ENCODE measurements at regions not wholly inside any gene's neighbourhood (a gene's known extent, or its start where the extent isn't known, plus 50 kb on each side); places are given as distances from the start of the nearest gene placed in this dataset.
A peak's percentile ranks its signal among the peaks of the same experiment; 100 is the strongest.
"Not testable (repeated sequence)": the region's sequence is repeated elsewhere in the genome, so short reads cannot be mapped to it uniquely, and the experiment has no call there.

DNA sequence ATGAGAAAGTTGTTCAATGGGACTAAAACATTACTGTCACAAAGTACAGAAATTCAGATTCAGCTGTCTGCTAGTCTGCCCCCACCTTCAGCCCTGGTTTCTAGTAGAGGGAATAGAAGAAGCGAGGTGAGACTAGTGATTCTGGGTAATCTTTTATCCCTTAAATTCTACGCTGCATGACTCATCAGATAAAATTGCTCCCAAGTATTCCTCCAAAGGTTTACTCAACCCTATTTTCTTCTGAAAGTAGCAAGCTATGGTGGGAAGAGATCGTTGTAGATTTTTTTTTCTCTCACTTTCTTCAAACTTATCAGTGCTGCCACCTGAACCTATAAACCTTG, 318.9 kb upstream of the RIOK2 start:
- Mint-ChIP-seq H3K27me3 (peaks cover 4% of the 10 kb centered on the region), H3K36me3 (ENCODE audit: low read depth) (no peaks in the 10 kb centered on the region), H3K27ac (no peak overlapping the region), H3K4me1 (no peaks in the 10 kb centered on the region), H3K4me3 (no peak overlapping the region)
- DNase-seq, result no peak
- ATAC-seq, result no peak
- H3K9me3 ChIP-seq (ENCODE audit: control insufficient read depth, low read length, poor library complexity, severe bottlenecking), result no peaks in the 10 kb centered on the region

DNA sequence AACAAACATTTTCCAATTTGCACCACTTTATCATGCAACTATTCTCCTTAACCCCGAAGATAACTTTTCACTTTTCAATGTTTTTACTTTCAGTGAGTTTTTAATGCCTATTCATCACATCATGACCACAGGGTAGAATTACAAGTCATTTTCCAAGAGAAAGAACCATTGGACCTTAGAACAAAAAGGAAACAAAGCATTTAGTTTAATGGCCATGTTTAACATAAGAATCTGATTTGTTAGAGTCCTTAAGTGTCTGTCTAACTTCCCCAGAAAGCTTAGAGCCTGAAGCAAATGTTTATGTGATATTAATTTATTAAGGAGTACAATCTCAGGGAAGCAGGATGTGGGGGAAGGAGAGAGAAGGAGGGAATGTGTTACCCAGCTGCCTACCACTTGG, 325.8 kb upstream of the RIOK2 start:
- DNase-seq (no peak), ATAC-seq (no peak)
- no peaks in the 10 kb centered on the region for H3K27me3 Mint-ChIP-seq
- no peak overlapping the region for H3K27ac Mint-ChIP-seq
- no peaks in the 10 kb centered on the region for H3K9me3 ChIP-seq (ENCODE audit: control insufficient read depth, low read length, poor library complexity, severe bottlenecking)
- no peak overlapping the region for H3K4me3 Mint-ChIP-seq
- no peaks in the 10 kb centered on the region for H3K4me1 Mint-ChIP-seq
- no peaks in the 10 kb centered on the region for H3K36me3 Mint-ChIP-seq (ENCODE audit: low read depth)

DNA sequence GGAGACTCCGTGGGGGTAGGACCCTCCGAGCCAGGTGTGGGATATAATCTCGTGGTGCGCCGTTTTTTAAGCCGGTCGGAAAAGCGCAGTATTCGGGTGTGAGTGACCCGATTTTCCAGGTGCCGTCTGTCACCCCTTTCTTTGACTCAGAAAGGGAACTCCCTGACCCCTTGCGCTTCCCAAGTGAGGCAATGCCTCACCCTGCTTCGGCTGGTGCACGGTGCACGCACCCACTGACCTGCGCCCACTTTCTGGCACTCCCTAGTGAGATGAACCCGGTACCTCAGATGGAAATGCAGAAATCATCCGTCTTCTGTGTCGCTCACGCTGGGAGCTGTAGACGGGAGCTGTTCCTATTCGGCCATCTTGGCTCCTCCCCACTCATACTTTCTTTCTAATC, 336.5 kb upstream of the RIOK2 start:
- ATAC-seq; H3K27me3 Mint-ChIP-seq; DNase-seq; H3K4me3 Mint-ChIP-seq; H3K4me1 Mint-ChIP-seq; H3K9me3 ChIP-seq (ENCODE audit: control insufficient read depth, low read length, poor library complexity, severe bottlenecking); H3K27ac Mint-ChIP-seq; H3K36me3 Mint-ChIP-seq (ENCODE audit: low read depth): not testable (repeated sequence)

DNA sequence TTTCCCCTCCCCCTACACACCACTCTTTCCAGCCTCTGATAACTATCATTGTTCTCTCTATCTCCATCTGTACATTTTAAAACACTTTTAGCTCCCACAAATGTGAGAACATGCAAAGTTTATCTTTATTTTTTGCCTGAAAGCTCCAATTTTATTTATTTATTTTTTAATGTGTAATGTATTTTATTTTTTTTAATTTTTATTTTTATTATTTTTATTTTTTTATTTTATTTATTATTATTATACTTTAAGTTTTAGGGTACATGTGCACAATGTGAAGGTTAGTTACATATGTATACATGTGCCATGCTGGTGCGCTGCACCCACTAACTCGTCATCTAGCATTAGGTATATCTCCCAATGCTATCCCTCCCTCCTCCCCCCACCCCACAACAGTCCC, 340.3 kb upstream of the RIOK2 start:
- not testable (repeated sequence) for ATAC-seq; H3K27me3 Mint-ChIP-seq; H3K9me3 ChIP-seq (ENCODE audit: control insufficient read depth, low read length, poor library complexity, severe bottlenecking); H3K4me3 Mint-ChIP-seq; H3K36me3 Mint-ChIP-seq (ENCODE audit: low read depth); H3K27ac Mint-ChIP-seq; H3K4me1 Mint-ChIP-seq; DNase-seq

DNA sequence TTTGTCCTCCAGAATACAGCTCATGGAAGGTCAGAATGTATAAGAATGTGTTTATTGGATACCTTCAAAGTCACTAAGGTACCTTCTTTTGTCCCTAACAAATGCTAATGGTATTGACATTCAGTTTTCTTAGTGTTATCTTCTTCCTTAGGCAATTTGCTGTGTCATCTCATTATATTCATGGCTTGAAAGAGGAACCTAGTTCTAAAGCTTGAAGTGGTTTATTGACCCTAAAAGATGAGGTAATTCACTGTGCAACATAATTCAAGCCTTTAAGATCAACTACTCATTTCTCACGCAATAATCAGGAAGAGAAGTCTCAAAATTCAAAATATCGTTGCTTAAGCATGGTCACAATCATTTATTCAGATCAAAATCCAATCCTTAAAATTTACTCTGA, 342.7 kb upstream of the RIOK2 start:
- ATAC-seq, result no peak
- H3K4me1 Mint-ChIP-seq, result no peaks in the 10 kb centered on the region
- DNase-seq, result no peak
- no peaks in the 10 kb centered on the region for H3K27me3 Mint-ChIP-seq
- no peaks in the 10 kb centered on the region for H3K9me3 ChIP-seq (ENCODE audit: control insufficient read depth, low read length, poor library complexity, severe bottlenecking)
- H3K4me3 Mint-ChIP-seq, result no peak overlapping the region
- H3K36me3 Mint-ChIP-seq (ENCODE audit: low read depth), result no peaks in the 10 kb centered on the region
- H3K27ac Mint-ChIP-seq, result no peak overlapping the region

DNA sequence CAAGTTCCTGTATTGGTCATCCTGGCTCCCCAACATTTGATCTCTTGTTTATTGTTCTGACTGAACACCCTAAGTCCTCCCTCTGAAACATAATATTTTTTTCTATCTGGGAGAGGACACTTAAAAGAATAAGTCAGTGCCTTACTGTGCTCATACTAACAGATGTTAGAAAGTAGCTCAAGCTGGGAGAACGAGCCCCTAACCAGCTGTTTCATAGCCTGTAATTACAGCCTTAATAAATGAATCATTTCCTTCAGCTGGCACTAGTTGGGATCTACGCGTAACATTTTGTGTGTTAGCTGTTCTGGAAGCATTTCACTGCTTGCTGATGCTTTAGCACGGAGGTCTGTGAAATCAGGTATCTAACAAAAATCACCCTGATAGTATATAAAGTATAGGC, 345.9 kb upstream of the RIOK2 start:
- H3K4me1 Mint-ChIP-seq, result no peaks in the 10 kb centered on the region
- H3K27ac Mint-ChIP-seq, result no peak overlapping the region
- ATAC-seq, result no peak
- no peaks in the 10 kb centered on the region for H3K27me3 Mint-ChIP-seq
- H3K4me3 Mint-ChIP-seq, result no peak overlapping the region
- DNase-seq, result no peak
- H3K9me3 ChIP-seq (ENCODE audit: control insufficient read depth, low read length, poor library complexity, severe bottlenecking), result no peaks in the 10 kb centered on the region
- no peaks in the 10 kb centered on the region for H3K36me3 Mint-ChIP-seq (ENCODE audit: low read depth)

DNA sequence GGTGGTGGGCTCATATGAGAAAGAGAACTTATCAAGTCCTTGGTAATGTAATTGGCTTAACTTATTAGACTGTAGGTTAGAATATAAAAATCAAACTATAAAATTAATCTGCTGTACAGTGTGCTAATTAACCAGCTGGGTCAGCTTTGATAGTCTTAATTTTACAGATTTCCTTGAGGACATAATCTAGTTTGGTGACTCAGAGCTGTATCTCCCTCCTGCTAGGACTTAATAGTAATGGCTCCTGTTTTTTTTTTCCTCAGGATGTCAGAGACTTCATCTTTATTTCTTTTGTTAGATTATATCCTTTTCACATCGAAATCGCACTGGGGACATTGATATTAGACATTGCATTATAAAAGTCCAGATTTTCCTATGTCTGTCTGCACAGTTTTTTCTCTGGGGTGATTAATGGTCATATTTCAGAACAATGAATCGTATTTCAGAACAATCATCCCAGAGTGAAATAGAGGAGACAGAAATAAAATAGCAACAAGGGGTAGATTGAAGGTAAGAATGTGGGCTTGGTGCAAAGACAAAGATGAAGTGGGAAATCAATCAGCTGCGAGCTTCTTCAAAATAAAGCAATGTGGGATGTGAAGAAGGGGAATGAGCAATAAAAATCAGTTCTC, 346.4 kb upstream of the RIOK2 start:
- Mint-ChIP-seq H3K4me3 (no peak overlapping the region), H3K36me3 (ENCODE audit: low read depth) (no peaks in the 10 kb centered on the region)
- no peak for ATAC-seq

DNA sequence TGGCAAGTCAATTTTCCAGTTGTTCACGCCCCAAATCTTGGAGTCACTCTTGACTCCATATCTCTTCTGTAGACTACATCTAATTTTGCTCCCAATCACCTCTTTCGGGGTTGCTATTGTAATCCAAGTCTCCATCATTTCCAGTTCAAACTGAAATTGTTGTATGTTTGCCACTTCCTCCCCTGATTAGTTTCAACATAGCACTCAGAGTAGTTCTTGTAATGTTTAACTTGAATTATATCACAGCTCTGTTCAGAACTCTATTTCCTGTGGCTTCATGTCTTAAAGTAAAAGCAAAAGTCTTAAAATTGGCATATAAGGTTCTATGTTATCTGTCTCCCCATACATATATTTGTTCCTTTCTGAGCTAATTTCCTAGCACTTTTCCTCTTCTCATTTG, 348.5 kb upstream of the RIOK2 start:
- H3K4me3 Mint-ChIP-seq, result no peak overlapping the region
- DNase-seq, result no peak
- ATAC-seq, result no peak
- peaks cover 3% of the 10 kb centered on the region for H3K4me1 Mint-ChIP-seq
- no peaks in the 10 kb centered on the region for H3K27me3 Mint-ChIP-seq
- no peaks in the 10 kb centered on the region for H3K36me3 Mint-ChIP-seq (ENCODE audit: low read depth)
- H3K9me3 ChIP-seq (ENCODE audit: control insufficient read depth, low read length, poor library complexity, severe bottlenecking), result no peaks in the 10 kb centered on the region
- no peak overlapping the region for H3K27ac Mint-ChIP-seq

More for the DNA sequence above, 346.4 kb upstream of the RIOK2 start:
- no peak overlapping the region for H3K27ac Mint-ChIP-seq
- H3K4me1 Mint-ChIP-seq, result peaks cover 3% of the 10 kb centered on the region
- H3K27me3 Mint-ChIP-seq, result no peaks in the 10 kb centered on the region
- no peak for DNase-seq
- no peaks in the 10 kb centered on the region for H3K9me3 ChIP-seq (ENCODE audit: control insufficient read depth, low read length, poor library complexity, severe bottlenecking)

DNA sequence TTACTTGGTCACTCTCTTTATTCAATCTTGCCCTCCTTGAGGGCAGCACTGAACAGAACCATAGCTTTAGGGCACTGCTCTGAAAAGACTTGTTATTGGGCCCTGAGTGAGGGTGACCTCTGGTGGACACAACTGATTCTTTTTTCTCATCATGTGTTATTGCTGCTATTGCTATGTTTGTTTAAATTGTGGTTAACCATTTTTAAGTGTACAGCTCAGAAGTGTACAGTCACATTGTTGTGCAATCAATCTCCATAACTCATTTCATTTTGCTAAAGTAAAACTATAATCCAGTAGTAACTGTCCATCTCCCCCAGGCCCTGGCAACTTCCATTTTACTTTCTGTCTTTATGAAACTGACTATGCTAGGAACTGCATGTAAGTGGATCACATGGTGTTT, 351.1 kb upstream of the RIOK2 start:
- H3K9me3 ChIP-seq (ENCODE audit: control insufficient read depth, low read length, poor library complexity, severe bottlenecking), result no peaks in the 10 kb centered on the region
- no peak overlapping the region for H3K27ac Mint-ChIP-seq
- DNase-seq (no peak), ATAC-seq (peak; percentile 47)
- H3K4me1 Mint-ChIP-seq, result peaks cover 3% of the 10 kb centered on the region
- no peak overlapping the region for H3K4me3 Mint-ChIP-seq
- H3K27me3 Mint-ChIP-seq, result no peaks in the 10 kb centered on the region
- H3K36me3 Mint-ChIP-seq (ENCODE audit: low read depth), result no peaks in the 10 kb centered on the region

DNA sequence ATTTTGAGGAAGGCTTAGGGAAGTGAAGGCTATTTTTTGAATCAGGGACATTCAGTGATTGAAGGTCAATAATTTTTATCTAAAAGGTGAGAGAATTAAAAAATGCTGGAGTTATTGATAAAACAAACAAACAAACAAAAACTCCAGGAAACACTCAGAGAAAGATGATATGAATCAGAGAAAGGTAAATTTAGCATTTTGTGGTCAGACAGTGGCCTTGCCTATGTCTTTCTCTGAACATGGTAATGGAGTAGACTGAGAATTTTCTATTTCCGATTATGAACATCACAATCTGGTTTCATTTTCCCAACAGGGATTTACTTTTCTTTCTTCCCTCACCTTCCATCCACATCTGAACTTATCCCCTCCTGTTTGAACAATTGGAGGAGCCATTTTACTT, 353.6 kb upstream of the RIOK2 start:
- H3K27me3 Mint-ChIP-seq, result no peaks in the 10 kb centered on the region
- no peak for DNase-seq
- no peak overlapping the region for H3K27ac Mint-ChIP-seq
- H3K36me3 Mint-ChIP-seq (ENCODE audit: low read depth), result no peaks in the 10 kb centered on the region
- H3K4me1 Mint-ChIP-seq, result peaks cover 3% of the 10 kb centered on the region
- no peak overlapping the region for H3K4me3 Mint-ChIP-seq
- no peaks in the 10 kb centered on the region for H3K9me3 ChIP-seq (ENCODE audit: control insufficient read depth, low read length, poor library complexity, severe bottlenecking)
- ATAC-seq, result no peak

DNA sequence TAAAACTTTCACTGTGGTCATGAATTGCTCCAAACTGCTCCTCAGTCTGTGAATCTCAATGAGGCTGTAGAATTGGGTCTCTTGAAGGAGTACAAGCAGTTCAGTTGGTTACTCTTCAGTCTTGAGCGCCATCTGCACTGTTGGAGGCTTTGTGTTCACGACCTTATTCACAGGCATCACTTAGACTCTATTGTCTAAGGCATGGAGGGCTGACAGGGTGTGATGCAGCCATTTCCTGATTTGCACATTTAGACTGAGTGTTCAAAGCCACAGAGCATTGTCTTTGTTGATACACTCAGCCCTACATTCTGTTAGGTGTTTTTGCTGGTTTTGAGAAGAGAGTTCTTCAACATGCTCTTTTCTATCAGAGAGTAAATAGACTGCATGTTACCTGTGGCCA, 355.9 kb upstream of the RIOK2 start:
- H3K9me3 ChIP-seq (ENCODE audit: control insufficient read depth, low read length, poor library complexity, severe bottlenecking), result no peaks in the 10 kb centered on the region
- H3K27me3 Mint-ChIP-seq, result no peaks in the 10 kb centered on the region
- no peaks in the 10 kb centered on the region for H3K36me3 Mint-ChIP-seq (ENCODE audit: low read depth)
- DNase-seq (no peak), ATAC-seq (no peak)
- H3K4me3 Mint-ChIP-seq, result no peak overlapping the region
- peaks cover 3% of the 10 kb centered on the region for H3K4me1 Mint-ChIP-seq
- no peak overlapping the region for H3K27ac Mint-ChIP-seq

DNA sequence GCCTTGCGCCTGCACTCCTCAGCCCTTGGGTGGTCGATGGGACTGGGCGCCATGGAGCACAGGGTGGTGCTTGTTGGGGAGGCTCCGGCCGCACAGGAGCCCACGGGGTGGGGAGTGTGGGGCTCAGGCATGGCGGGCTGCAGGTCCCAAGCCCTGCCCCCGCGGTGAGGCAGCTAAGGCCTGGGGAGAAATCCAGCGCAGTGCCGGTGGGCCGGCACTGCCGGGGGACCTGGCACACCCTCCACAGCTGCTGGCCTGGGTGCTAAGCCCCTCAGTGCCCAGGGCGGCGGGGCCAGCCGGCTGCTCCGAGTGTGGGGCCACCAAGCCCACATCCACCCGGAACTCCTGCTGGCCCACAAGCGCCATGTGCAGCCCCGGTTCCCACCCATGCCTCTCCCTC, 358.8 kb upstream of the RIOK2 start:
- no peak for ATAC-seq
- DNase-seq, result no peak
- Mint-ChIP-seq H3K27ac (no peak overlapping the region), H3K27me3 (no peaks in the 10 kb centered on the region), H3K4me1 (no peaks in the 10 kb centered on the region), H3K4me3 (no peak overlapping the region), H3K36me3 (ENCODE audit: low read depth) (no peaks in the 10 kb centered on the region)
- no peaks in the 10 kb centered on the region for H3K9me3 ChIP-seq (ENCODE audit: control insufficient read depth, low read length, poor library complexity, severe bottlenecking)

DNA sequence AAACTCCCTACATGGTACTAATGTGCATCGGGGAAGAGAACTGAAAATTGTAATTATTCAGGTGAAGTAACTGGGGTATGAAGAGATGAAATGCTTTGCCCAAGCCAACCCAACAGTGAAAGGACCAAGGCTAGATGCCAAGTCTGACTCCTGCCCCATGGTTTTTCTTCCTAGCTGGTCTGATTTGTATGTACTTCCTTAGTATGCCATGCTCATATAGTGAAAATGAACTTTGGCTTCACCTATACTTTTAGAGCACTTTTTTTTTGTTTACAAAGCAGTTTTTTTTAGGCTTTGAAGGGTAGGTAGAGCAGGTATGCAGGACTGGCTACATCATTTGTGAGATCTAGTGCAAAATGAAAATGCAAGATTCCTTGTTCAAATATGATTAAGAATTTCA, 359.4 kb upstream of the RIOK2 start:
- no peaks in the 10 kb centered on the region for H3K9me3 ChIP-seq (ENCODE audit: control insufficient read depth, low read length, poor library complexity, severe bottlenecking)
- Mint-ChIP-seq H3K36me3 (ENCODE audit: low read depth) (no peaks in the 10 kb centered on the region), H3K4me3 (no peak overlapping the region), H3K4me1 (no peaks in the 10 kb centered on the region), H3K27me3 (no peaks in the 10 kb centered on the region), H3K27ac (no peak overlapping the region)
- DNase-seq, result no peak
- ATAC-seq, result no peak

DNA sequence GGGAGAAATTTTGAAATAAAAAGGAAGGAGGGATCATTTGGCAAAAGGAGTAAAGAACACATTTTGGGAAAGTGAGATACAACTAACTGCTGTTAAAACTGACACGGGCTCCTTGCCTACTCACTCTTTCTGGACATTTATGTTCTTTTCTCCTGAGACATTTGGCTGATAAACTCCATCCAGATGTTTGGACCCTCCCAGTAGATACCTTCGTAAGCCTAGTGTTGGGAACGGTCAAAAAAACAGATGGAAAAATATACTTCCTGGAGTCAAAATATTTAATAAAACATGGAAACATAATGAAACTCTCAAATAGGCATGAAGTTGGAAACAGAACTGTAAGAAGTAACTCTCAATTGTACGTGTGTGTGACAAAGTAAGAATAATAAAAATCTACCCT, 360.1 kb upstream of the RIOK2 start:
- H3K27ac Mint-ChIP-seq, result no peak overlapping the region
- no peaks in the 10 kb centered on the region for H3K27me3 Mint-ChIP-seq
- no peak for DNase-seq
- no peaks in the 10 kb centered on the region for H3K36me3 Mint-ChIP-seq (ENCODE audit: low read depth)
- no peaks in the 10 kb centered on the region for H3K9me3 ChIP-seq (ENCODE audit: control insufficient read depth, low read length, poor library complexity, severe bottlenecking)
- ATAC-seq, result no peak
- H3K4me1 Mint-ChIP-seq, result no peaks in the 10 kb centered on the region
- H3K4me3 Mint-ChIP-seq, result no peak overlapping the region

DNA sequence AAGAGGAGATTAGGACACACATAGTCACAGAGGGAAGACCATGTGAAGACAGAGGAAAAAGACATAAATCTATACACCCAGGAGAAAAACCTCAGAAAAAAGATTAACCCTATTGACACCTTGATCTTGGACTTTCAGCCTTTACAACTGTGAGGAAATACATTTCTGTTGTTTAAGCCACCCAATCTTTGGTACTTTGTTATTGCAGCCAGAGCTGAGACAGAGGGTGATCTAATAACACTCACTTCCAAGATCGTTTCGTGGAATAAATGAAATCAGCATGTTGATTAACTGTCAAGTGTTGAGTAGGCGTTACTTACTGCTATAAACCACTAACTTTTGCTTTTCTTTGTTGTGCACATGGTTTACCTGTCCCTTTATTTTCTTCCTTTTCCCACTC, 361.2 kb upstream of the RIOK2 start:
- ATAC-seq (no peak), DNase-seq (no peak)
- Mint-ChIP-seq H3K4me1 (no peaks in the 10 kb centered on the region), H3K4me3 (no peak overlapping the region), H3K36me3 (ENCODE audit: low read depth) (no peaks in the 10 kb centered on the region), H3K27me3 (no peaks in the 10 kb centered on the region), H3K27ac (no peak overlapping the region)
- no peaks in the 10 kb centered on the region for H3K9me3 ChIP-seq (ENCODE audit: control insufficient read depth, low read length, poor library complexity, severe bottlenecking)
